Astrocyte (in vitro differentiated cells and primary cell): ENCODE measurements at regions not wholly inside any gene's neighbourhood (a gene's known extent, or its start where the extent isn't known, plus 50 kb on each side); places are given as distances from the start of the nearest gene placed in this dataset.

Experiments used
- CTCF ChIP-seq: IDR thresholded peaks from 2 replicates; pipeline ENCODE4 v1.5.1; 2011; ENCODE audit warnings: low read depth, mild to moderate bottlenecking, inconsistent platforms, low read length, moderate library complexity; ENCODE audit not compliant: insufficient read depth
- EZH2 ChIP-seq: IDR thresholded peaks from 2 replicates; pipeline ENCODE4 v1.6.1; 2012; ENCODE audit warnings: mild to moderate bottlenecking, low read length, inconsistent platforms; ENCODE audit not compliant: insufficient read depth

GRCh38 chr6:4272996-4273395 is 137.6 kb upstream of the ECI2 start:
- TF ChIP-seq CTCF (no peak), EZH2 (no peak)
